Neutrophil (primary cell): ENCODE measurements at regions not wholly inside any gene's neighbourhood (a gene's known extent, or its start where the extent isn't known, plus 50 kb on each side); places are given as distances from the start of the nearest gene placed in this dataset.
"Not testable (repeated sequence)": the region's sequence is repeated elsewhere in the genome, so short reads cannot be mapped to it uniquely, and the experiment has no call there.

ENCODE experiments used
- H3K27ac ChIP-seq: fragments of 200-600 bp; sonication (generic); 2 replicates; pipeline ENCODE4 v1.5.1; 2016; ENCODE audit warnings: mild to moderate bottlenecking, moderate library complexity
- H3K27me3 ChIP-seq: fragments of 200-600 bp; sonication (generic); 2 replicates; pipeline ENCODE4 v1.6.0; 2016; ENCODE audit warnings: mild to moderate bottlenecking
- H3K36me3 ChIP-seq: fragments of 200-600 bp; sonication (generic); 2 replicates; pipeline ENCODE4 v1.5.1; 2017
- H3K4me1 ChIP-seq, 2 experiments: fragments of 200-600 bp in 1 of 2; sonication (generic) in 1 of 2; 1 replicate in 1 of 2; 2 replicates in 1 of 2; pipeline versions ENCODE4 v1.5.1 to v1.6.1; 2013 to 2016; ENCODE audit warnings: low read depth in 1 of 2, low read length in 1 of 2, mild to moderate bottlenecking in 1 of 2, moderate library complexity in 1 of 2; ENCODE audit not compliant: control insufficient read depth in 1 of 2, insufficient read depth in 1 of 2
- H3K4me3 ChIP-seq, 2 experiments: fragments of 200-600 bp in 1 of 2; sonication (generic) in 1 of 2; 1 replicate in 1 of 2; 2 replicates in 1 of 2; pipeline ENCODE4 v1.5.1; 2013 to 2016; ENCODE audit warnings: low read depth in 1 of 2, low read length in 1 of 2, mild to moderate bottlenecking in 1 of 2, moderate library complexity in 1 of 2
- H3K9me3 ChIP-seq: fragments of 200-600 bp; sonication (generic); 2 replicates; pipeline ENCODE4 v1.5.1; 2016
- CTCF ChIP-seq: fragments of 200-600 bp; sonication (generic); IDR thresholded peaks from 2 replicates; pipeline ENCODE4 v1.5.1; 2016; ENCODE audit warnings: antibody characterized with exemption

- no peaks in the 10 kb centered on the region for H3K36me3 ChIP-seq
- no peaks in the 10 kb centered on the region for H3K4me1 ChIP-seq
- no peaks in the 10 kb centered on the region for H3K27me3 ChIP-seq
- no peaks in the 10 kb centered on the region for H3K9me3 ChIP-seq
- H3K27ac ChIP-seq, result no peak overlapping the region
- H3K4me3 ChIP-seq, result no peak overlapping the region
- TF ChIP-seq CTCF, result no peak
Measured at GRCh38 chr4:72945719-72946336, 123.7 kb downstream of the COX18 start.

GRCh38 chr4:72942565-72942964, 127.0 kb downstream of the COX18 start:
- no peak for TF ChIP-seq CTCF
- no peaks in the 10 kb centered on the region for H3K9me3 ChIP-seq
- no peaks in the 10 kb centered on the region for H3K27me3 ChIP-seq
- H3K27ac ChIP-seq, result no peak overlapping the region
- H3K4me3 ChIP-seq, result no peak overlapping the region
- no peaks in the 10 kb centered on the region for H3K36me3 ChIP-seq
- no peaks in the 10 kb centered on the region for H3K4me1 ChIP-seq

- H3K9me3 ChIP-seq, result no peaks in the 10 kb centered on the region
- no peak for TF ChIP-seq CTCF
- no peaks in the 10 kb centered on the region for H3K27me3 ChIP-seq
- no peak overlapping the region for H3K4me3 ChIP-seq
- no peaks in the 10 kb centered on the region for H3K36me3 ChIP-seq
- no peak overlapping the region for H3K27ac ChIP-seq
- no peaks in the 10 kb centered on the region for H3K4me1 ChIP-seq
Measured at GRCh38 chr4:72938516-72938915, 131.0 kb downstream of the COX18 start.

GRCh38 chr4:72935462-72935861, 134.1 kb downstream of the COX18 start:
- Histone ChIP-seq H3K27me3 (no peaks in the 10 kb centered on the region), H3K4me1 (no peaks in the 10 kb centered on the region), H3K9me3 (no peaks in the 10 kb centered on the region), H3K36me3 (no peaks in the 10 kb centered on the region), H3K27ac (no peak overlapping the region), H3K4me3 (no peak overlapping the region)
- no peak for TF ChIP-seq CTCF

- H3K9me3 ChIP-seq, result no peaks in the 10 kb centered on the region
- no peak for TF ChIP-seq CTCF
- H3K36me3 ChIP-seq, result no peaks in the 10 kb centered on the region
- H3K27ac ChIP-seq, result no peak overlapping the region
- H3K4me3 ChIP-seq, result no peak overlapping the region
- no peaks in the 10 kb centered on the region for H3K27me3 ChIP-seq
- no peaks in the 10 kb centered on the region for H3K4me1 ChIP-seq
Measured at GRCh38 chr4:72933029-72933428, 136.5 kb downstream of the COX18 start.

- Histone ChIP-seq H3K9me3 (no peaks in the 10 kb centered on the region), H3K27me3 (no peaks in the 10 kb centered on the region), H3K36me3 (no peaks in the 10 kb centered on the region), H3K4me3 (no peak overlapping the region), H3K27ac (no peak overlapping the region), H3K4me1 (no peaks in the 10 kb centered on the region)
- TF ChIP-seq CTCF, result no peak
Measured at GRCh38 chr4:72931346-72931745, 138.2 kb downstream of the COX18 start.

- not testable (repeated sequence) for H3K9me3 ChIP-seq, H3K4me1 ChIP-seq, H3K4me3 ChIP-seq, H3K27ac ChIP-seq, H3K27me3 ChIP-seq, H3K36me3 ChIP-seq
Measured at GRCh38 chr4:72929596-72930274, 139.8 kb downstream of the COX18 start.
